ENCODE measurements at regions not wholly inside any gene's neighbourhood (a gene's known extent, or its start where the extent isn't known, plus 50 kb on each side); places are given as distances from the start of the nearest gene placed in this dataset.

DNA sequence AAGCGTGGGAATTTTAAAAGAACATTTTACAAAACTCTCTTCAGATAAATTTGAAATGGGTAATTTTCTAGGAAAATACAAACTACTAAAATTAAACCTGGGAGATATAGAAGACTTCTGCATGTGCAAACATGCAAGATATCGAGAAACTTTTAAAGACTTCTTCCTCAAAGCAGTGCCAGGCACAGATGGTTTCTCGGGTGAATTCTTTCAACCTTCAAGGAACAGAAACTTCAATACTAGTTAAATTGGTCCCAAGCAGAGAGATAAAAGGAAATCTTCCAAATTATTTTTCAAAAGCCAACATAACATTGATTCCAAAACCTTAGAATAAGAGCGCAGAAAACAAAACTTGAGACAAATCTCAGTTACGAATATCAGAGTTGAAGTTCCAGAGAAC is 732.7 kb downstream of the PDCD6IP start:
- Histone ChIP-seq H3K36me3 (ENCODE audit: control insufficient read depth in 3 of 3, insufficient read depth in 2 of 3, low read depth in 1 of 3, low read length in 3 of 3) (no peaks in the 10 kb centered on the region), H3K27me3 (ENCODE audit: control insufficient read depth in 3 of 3, insufficient read depth in 3 of 3, low read length in 3 of 3) (no peaks in the 10 kb centered on the region), H3K4me1 (ENCODE audit: control insufficient read depth in 3 of 3, insufficient read depth in 2 of 3, low read depth in 1 of 3, low read length in 2 of 3) (no peaks in the 10 kb centered on the region), H3K27ac (ENCODE audit: low read depth in 1 of 3, low read length in 2 of 3) (no peak overlapping the region), H3K9me3 (ENCODE audit: control insufficient read depth in 2 of 2, insufficient read depth in 1 of 2, low read depth in 1 of 2, low read length in 1 of 2) (no peaks in the 10 kb centered on the region), H3K4me3 (ENCODE audit: low read depth in 1 of 3, low read length in 3 of 3) (no peak overlapping the region)
- FAIRE-seq, result no peak
- 90 to 92% (median 90%) methylated on average over 5 of the region's 5 CpGs for WGBS, 3 donors
- DNase-seq, result no peak

DNA sequence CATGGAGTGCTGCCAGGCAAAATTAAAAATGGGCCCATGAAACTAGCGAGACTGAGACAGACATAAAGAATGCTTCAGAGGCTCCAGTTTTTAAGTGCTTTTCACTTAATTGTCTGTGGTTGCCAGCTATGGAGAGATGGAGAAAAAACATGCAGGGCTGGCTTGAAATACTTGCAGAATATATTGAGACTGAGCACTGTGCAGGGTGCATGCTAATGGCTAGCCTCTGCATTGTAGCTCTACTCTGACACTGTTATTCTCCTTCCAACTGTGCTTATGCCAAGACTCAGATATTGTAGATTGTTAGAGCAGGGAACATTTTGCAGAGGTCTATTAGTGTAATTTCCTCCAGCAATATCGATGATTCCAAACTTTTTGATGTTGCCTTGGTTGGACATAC is 735.0 kb downstream of the PDCD6IP start:
- H3K4me1 ChIP-seq (ENCODE audit: control insufficient read depth in 3 of 3, insufficient read depth in 2 of 3, low read depth in 1 of 3, low read length in 2 of 3), result no peaks in the 10 kb centered on the region
- no peak overlapping the region for H3K27ac ChIP-seq (ENCODE audit: low read depth in 1 of 3, low read length in 2 of 3)
- H3K9me3 ChIP-seq (ENCODE audit: control insufficient read depth in 2 of 2, insufficient read depth in 1 of 2, low read depth in 1 of 2, low read length in 1 of 2), result no peaks in the 10 kb centered on the region
- 63 to 70% (median 68%) methylated on average over 2 of the region's 2 CpGs for WGBS, 3 donors
- no peak for DNase-seq
- no peak overlapping the region for H3K4me3 ChIP-seq (ENCODE audit: low read depth in 1 of 3, low read length in 3 of 3)
- no peaks in the 10 kb centered on the region for H3K27me3 ChIP-seq (ENCODE audit: control insufficient read depth in 3 of 3, insufficient read depth in 3 of 3, low read length in 3 of 3)
- no peak for FAIRE-seq
- H3K36me3 ChIP-seq (ENCODE audit: control insufficient read depth in 3 of 3, insufficient read depth in 2 of 3, low read depth in 1 of 3, low read length in 3 of 3), result no peaks in the 10 kb centered on the region

DNA sequence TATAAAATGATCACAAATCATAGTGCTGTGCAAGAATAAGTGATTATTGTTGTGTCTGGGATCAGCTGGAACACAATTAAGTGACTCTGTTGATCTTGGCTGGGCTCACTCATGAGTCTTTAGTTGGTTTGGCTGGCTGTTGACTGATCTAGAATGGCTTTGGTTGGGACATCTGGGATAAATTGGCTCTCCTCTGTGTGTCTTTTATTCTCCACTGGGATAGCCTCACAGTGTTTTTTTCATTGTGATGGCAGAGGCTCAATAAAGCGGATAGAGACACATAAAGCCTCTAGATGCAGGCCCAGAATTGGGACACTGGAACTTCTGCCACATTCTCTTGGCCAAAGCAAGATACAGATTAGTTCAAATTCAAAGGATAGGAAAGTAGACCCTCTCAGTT is 735.6 kb downstream of the PDCD6IP start:
- DNase-seq, result no peak
- no peak for FAIRE-seq

DNA sequence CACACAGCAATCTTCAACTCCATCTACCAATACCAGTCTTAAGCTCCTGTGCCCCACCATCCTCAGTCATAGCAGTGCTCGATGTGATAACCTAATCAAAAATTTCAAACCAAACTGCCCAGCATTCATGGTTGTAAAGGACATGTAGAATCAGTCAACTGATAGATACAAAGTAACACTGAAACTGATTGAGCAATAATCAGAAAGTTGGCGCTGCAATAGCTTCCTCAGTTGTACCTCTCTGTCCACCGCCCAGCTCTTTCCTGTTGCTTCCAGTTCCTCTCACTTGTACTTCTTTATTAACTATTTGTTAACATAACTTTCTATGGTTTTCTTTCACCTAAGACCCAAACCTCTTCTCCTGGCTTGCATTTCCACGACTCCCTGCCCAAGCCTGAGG is 745.7 kb downstream of the PDCD6IP start:
- Histone ChIP-seq H3K4me1 (ENCODE audit: control insufficient read depth in 3 of 3, insufficient read depth in 2 of 3, low read depth in 1 of 3, low read length in 2 of 3) (no peaks in the 10 kb centered on the region), H3K9me3 (ENCODE audit: control insufficient read depth in 2 of 2, insufficient read depth in 1 of 2, low read depth in 1 of 2, low read length in 1 of 2) (no peaks in the 10 kb centered on the region), H3K36me3 (ENCODE audit: control insufficient read depth in 3 of 3, insufficient read depth in 2 of 3, low read depth in 1 of 3, low read length in 3 of 3) (no peaks in the 10 kb centered on the region), H3K4me3 (ENCODE audit: low read depth in 1 of 3, low read length in 3 of 3) (no peak overlapping the region), H3K27ac (ENCODE audit: low read depth in 1 of 3, low read length in 2 of 3) (no peak overlapping the region), H3K27me3 (ENCODE audit: control insufficient read depth in 3 of 3, insufficient read depth in 3 of 3, low read length in 3 of 3) (no peaks in the 10 kb centered on the region)
- WGBS, 3 donors, result 73 to 76% (median 74%) methylated on average over 4 of the region's 4 CpGs
- no peak for FAIRE-seq
- DNase-seq, result no peak

More for the DNA sequence above, 735.6 kb downstream of the PDCD6IP start:
- H3K9me3 ChIP-seq (ENCODE audit: control insufficient read depth in 2 of 2, insufficient read depth in 1 of 2, low read depth in 1 of 2, low read length in 1 of 2), result no peaks in the 10 kb centered on the region
- H3K4me3 ChIP-seq (ENCODE audit: low read depth in 1 of 3, low read length in 3 of 3), result no peak overlapping the region
- 73 to 83% (median 77%) methylated on average over 1 of the region's 1 CpG for WGBS, 3 donors
- no peak overlapping the region for H3K27ac ChIP-seq (ENCODE audit: low read depth in 1 of 3, low read length in 2 of 3)
- H3K4me1 ChIP-seq (ENCODE audit: control insufficient read depth in 3 of 3, insufficient read depth in 2 of 3, low read depth in 1 of 3, low read length in 2 of 3), result no peaks in the 10 kb centered on the region
- H3K27me3 ChIP-seq (ENCODE audit: control insufficient read depth in 3 of 3, insufficient read depth in 3 of 3, low read length in 3 of 3), result no peaks in the 10 kb centered on the region
- no peaks in the 10 kb centered on the region for H3K36me3 ChIP-seq (ENCODE audit: control insufficient read depth in 3 of 3, insufficient read depth in 2 of 3, low read depth in 1 of 3, low read length in 3 of 3)

DNA sequence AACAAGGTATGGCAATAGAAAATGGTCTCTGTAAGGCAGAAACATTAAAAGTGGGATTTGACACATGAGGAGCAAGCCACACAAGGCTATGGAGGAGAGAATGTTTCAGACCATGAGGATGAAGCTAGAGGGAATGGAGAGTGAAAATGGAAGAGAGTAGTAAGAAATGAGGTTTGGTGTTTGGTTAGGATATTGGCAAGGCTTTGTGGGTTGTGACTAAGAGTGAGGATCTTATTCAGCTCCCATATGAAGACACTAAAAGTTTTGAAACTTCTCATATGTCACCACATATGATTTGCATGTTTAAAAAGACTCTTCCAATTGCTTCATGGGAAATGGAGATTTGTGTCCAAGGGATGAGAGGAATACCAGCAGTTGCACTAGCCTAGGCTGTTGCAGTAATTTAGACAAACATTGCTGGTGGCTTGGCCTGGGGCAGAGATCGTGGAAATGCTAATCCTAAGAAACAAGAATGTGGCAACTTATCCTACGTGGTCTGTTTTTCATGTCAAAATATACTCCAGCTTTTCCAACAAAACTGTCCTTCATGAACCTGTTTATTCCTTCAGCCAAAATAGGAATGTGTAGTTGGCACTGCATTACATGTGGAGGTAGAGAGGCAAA is 749.0 kb downstream of the PDCD6IP start:
- WGBS, 3 donors, result 67 to 84% (median 81%) methylated on average over 2 of the region's 2 CpGs
- Histone ChIP-seq H3K4me3 (ENCODE audit: low read depth in 1 of 3, low read length in 3 of 3) (no peak overlapping the region), H3K36me3 (ENCODE audit: control insufficient read depth in 3 of 3, insufficient read depth in 2 of 3, low read depth in 1 of 3, low read length in 3 of 3) (no peaks in the 10 kb centered on the region), H3K4me1 (ENCODE audit: control insufficient read depth in 3 of 3, insufficient read depth in 2 of 3, low read depth in 1 of 3, low read length in 2 of 3) (no peaks in the 10 kb centered on the region), H3K27ac (ENCODE audit: low read depth in 1 of 3, low read length in 2 of 3) (no peak overlapping the region), H3K27me3 (ENCODE audit: control insufficient read depth in 3 of 3, insufficient read depth in 3 of 3, low read length in 3 of 3) (no peaks in the 10 kb centered on the region), H3K9me3 (ENCODE audit: control insufficient read depth in 2 of 2, insufficient read depth in 1 of 2, low read depth in 1 of 2, low read length in 1 of 2) (no peaks in the 10 kb centered on the region)
- DNase-seq, result no peak
- no peak for FAIRE-seq

DNA sequence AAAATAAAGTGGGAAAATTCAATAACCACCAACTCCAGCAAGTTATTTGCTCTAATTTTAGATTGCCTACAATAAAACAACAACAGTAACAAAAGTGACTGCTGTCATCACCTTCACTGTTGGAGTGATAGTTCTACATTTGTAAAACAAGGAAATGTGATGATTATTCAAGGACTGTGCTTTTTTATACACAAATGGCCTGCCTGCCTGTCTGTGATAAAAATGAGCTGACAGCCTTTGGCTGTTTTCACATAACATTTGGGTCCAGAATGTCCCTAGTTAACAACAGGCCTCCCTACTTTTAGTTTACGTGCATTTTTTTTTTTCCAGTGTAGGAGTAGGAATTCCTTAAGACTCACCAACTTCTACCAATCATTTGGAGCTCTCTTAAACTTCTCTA is 768.8 kb downstream of the PDCD6IP start:
- WGBS, 3 donors, result 72 to 84% (median 76%) methylated on average over 1 of the region's 1 CpG
- Histone ChIP-seq H3K27ac (ENCODE audit: low read depth in 1 of 3, low read length in 2 of 3) (no peak overlapping the region), H3K36me3 (ENCODE audit: control insufficient read depth in 3 of 3, insufficient read depth in 2 of 3, low read depth in 1 of 3, low read length in 3 of 3) (no peaks in the 10 kb centered on the region), H3K27me3 (ENCODE audit: control insufficient read depth in 3 of 3, insufficient read depth in 3 of 3, low read length in 3 of 3) (no peaks in the 10 kb centered on the region), H3K4me1 (ENCODE audit: control insufficient read depth in 3 of 3, insufficient read depth in 2 of 3, low read depth in 1 of 3, low read length in 2 of 3) (no peaks in the 10 kb centered on the region), H3K4me3 (ENCODE audit: low read depth in 1 of 3, low read length in 3 of 3) (no peak overlapping the region), H3K9me3 (ENCODE audit: control insufficient read depth in 2 of 2, insufficient read depth in 1 of 2, low read depth in 1 of 2, low read length in 1 of 2) (no peaks in the 10 kb centered on the region)
- DNase-seq (no peak), FAIRE-seq (no peak)

DNA sequence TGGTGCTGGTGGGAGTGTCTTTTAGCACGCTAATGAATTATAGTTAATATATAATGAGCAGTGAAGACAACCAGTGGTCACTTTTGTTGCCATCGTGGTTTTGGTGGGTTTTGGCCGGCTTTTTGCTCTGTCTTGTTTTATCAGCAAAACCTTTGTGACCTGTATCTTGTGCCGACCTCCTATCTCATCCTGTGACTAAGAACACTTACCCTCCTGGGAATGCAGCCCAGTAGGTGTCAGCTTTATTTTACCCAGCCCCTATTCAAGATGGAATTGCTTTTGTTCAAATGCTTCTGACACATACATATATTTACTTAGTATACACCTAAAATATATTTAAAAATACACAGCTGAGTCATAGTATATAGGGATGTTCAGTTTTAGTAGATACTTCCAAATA is 770.3 kb downstream of the PDCD6IP start:
- H3K4me3 ChIP-seq (ENCODE audit: low read depth in 1 of 3, low read length in 3 of 3), result no peak overlapping the region
- no peaks in the 10 kb centered on the region for H3K4me1 ChIP-seq (ENCODE audit: control insufficient read depth in 3 of 3, insufficient read depth in 2 of 3, low read depth in 1 of 3, low read length in 2 of 3)
- WGBS, 3 donors, result 36 to 59% (median 38%) methylated on average over 4 of the region's 4 CpGs
- H3K9me3 ChIP-seq (ENCODE audit: control insufficient read depth in 2 of 2, insufficient read depth in 1 of 2, low read depth in 1 of 2, low read length in 1 of 2), result no peaks in the 10 kb centered on the region
- DNase-seq (no peak), FAIRE-seq (no peak)
- no peak overlapping the region for H3K27ac ChIP-seq (ENCODE audit: low read depth in 1 of 3, low read length in 2 of 3)
- no peaks in the 10 kb centered on the region for H3K36me3 ChIP-seq (ENCODE audit: control insufficient read depth in 3 of 3, insufficient read depth in 2 of 3, low read depth in 1 of 3, low read length in 3 of 3)
- H3K27me3 ChIP-seq (ENCODE audit: control insufficient read depth in 3 of 3, insufficient read depth in 3 of 3, low read length in 3 of 3), result no peaks in the 10 kb centered on the region

DNA sequence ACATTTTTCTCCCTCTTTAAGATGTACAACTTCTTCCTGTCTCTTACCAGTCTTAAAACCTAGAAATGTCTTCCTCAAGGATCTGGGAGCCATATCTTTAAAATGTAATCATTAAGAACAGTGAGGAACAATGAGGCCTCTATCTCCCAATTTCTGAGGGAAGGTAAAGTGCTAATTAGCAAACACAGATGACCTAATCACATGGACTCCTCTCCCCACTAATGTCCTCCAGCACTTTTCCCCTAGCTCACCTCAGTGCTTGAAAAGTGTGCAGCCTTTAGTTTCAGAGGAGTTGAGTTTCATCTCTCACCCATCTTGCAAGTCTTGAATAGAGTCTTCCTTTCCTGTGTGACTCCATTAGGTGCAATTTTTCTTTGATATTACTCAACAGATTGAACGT is 771.0 kb downstream of the PDCD6IP start:
- no peaks in the 10 kb centered on the region for H3K27me3 ChIP-seq (ENCODE audit: control insufficient read depth in 3 of 3, insufficient read depth in 3 of 3, low read length in 3 of 3)
- no peaks in the 10 kb centered on the region for H3K9me3 ChIP-seq (ENCODE audit: control insufficient read depth in 2 of 2, insufficient read depth in 1 of 2, low read depth in 1 of 2, low read length in 1 of 2)
- no peaks in the 10 kb centered on the region for H3K4me1 ChIP-seq (ENCODE audit: control insufficient read depth in 3 of 3, insufficient read depth in 2 of 3, low read depth in 1 of 3, low read length in 2 of 3)
- WGBS, 3 donors, result 29 to 55% (median 38%) methylated on average over 1 of the region's 1 CpG
- FAIRE-seq (no peak), DNase-seq (no peak)
- H3K4me3 ChIP-seq (ENCODE audit: low read depth in 1 of 3, low read length in 3 of 3), result no peak overlapping the region
- no peak overlapping the region for H3K27ac ChIP-seq (ENCODE audit: low read depth in 1 of 3, low read length in 2 of 3)
- H3K36me3 ChIP-seq (ENCODE audit: control insufficient read depth in 3 of 3, insufficient read depth in 2 of 3, low read depth in 1 of 3, low read length in 3 of 3), result no peaks in the 10 kb centered on the region

Data from small intestine (tissue), 7 donors.